ENCODE measurements at regions not wholly inside any gene's neighbourhood (a gene's known extent, or its start where the extent isn't known, plus 50 kb on each side); places are given as distances from the start of the nearest gene placed in this dataset.

DNA sequence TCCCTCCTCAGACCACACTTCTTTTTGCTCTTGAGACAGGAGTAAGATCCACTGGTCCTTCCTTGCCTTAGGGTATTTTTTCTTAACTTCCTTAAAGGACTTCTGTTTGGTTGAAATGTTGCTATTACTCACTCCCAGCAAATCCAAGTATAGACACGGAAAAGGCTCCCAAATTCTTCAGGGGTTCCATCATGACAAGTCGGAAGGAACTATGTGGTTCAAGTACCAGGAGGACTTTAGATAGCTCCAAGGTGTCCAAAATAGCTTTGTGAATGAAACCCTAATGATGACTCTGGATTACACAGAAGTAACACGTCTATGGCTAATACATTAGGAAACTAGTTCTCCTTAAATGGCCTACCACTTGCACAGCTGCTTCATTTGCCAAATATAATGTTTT lies 238.7 kb downstream of the KCTD12 start:
- Histone ChIP-seq H3K27me3 (no peaks in the 10 kb centered on the region), H3K9me3 (no peaks in the 10 kb centered on the region), H3K27ac (no peak overlapping the region), H3K4me3 (no peak overlapping the region), H3K4me1 (peaks cover 0 to 2% of the 10 kb centered on the region in 2 donors), H3K36me3 (no peaks in the 10 kb centered on the region)
- no peak for DNase-seq (ENCODE audit: low spot score in 2 of 2)
- TF ChIP-seq CTCF (IDR thresholded peaks at IDR 0.05) = no peak
- intact Hi-C loops (cut with DNase I) = no loop called here

GRCh38 chr13:76646946-76647345 lies 239.3 kb downstream of the KCTD12 start:
- Histone ChIP-seq H3K4me3 (no peak overlapping the region), H3K4me1 (peaks cover 0 to 2% of the 10 kb centered on the region in 2 donors), H3K36me3 (no peaks in the 10 kb centered on the region), H3K27me3 (no peaks in the 10 kb centered on the region), H3K27ac (no peak overlapping the region), H3K9me3 (no peaks in the 10 kb centered on the region)
- no peak for DNase-seq (ENCODE audit: low spot score in 2 of 2)
- no peak for TF ChIP-seq CTCF (IDR thresholded peaks at IDR 0.05)
- intact Hi-C loops (cut with DNase I) = no loop called here

DNA sequence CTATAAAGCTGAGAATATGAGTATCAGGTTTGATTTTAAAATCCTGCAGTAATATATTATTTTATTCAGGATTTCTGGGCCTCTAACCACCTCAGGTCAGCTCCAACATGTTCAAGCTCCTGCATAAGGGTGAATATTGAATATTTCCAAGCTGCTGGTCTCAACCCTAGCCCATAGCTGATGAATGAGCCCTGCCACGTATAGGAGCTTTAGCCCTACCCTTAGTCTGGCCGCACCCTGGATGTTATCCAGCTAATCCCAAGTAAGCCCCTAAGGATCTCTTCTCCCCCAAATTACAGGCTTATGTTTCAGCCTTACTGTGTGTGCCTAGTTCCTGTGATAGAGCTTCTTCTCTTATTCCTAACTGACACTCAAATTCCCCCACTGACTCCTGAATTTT lies 240.6 kb downstream of the KCTD12 start:
- intact Hi-C loops (cut with DNase I) = no loop called here
- H3K27me3 ChIP-seq = no peaks in the 10 kb centered on the region
- no peaks in the 10 kb centered on the region for H3K9me3 ChIP-seq
- TF ChIP-seq CTCF (IDR thresholded peaks at IDR 0.05) = no peak
- H3K4me3 ChIP-seq = no peak overlapping the region
- H3K4me1 ChIP-seq = peaks cover 0 to 2% of the 10 kb centered on the region in 2 donors
- H3K36me3 ChIP-seq = no peaks in the 10 kb centered on the region
- DNase-seq (ENCODE audit: low spot score in 2 of 2) = no peak
- no peak overlapping the region for H3K27ac ChIP-seq

GRCh38 chr13:76644906-76645305 lies 241.3 kb downstream of the KCTD12 start:
- no peak for DNase-seq (ENCODE audit: low spot score in 2 of 2)
- H3K9me3 ChIP-seq = no peaks in the 10 kb centered on the region
- peaks cover 0 to 2% of the 10 kb centered on the region in 2 donors for H3K4me1 ChIP-seq
- H3K27ac ChIP-seq = no peak overlapping the region
- no peak for TF ChIP-seq CTCF (IDR thresholded peaks at IDR 0.05)
- intact Hi-C loops (cut with DNase I) = no loop called here
- H3K27me3 ChIP-seq = no peaks in the 10 kb centered on the region
- H3K4me3 ChIP-seq = no peak overlapping the region
- no peaks in the 10 kb centered on the region for H3K36me3 ChIP-seq

GRCh38 chr13:76643596-76643995 lies 242.6 kb downstream of the KCTD12 start:
- H3K27ac ChIP-seq = no peak overlapping the region
- no peak overlapping the region for H3K4me3 ChIP-seq
- H3K36me3 ChIP-seq = no peaks in the 10 kb centered on the region
- no peaks in the 10 kb centered on the region for H3K27me3 ChIP-seq
- no peak for DNase-seq (ENCODE audit: low spot score in 2 of 2)
- H3K4me1 ChIP-seq = peaks cover 0 to 4% of the 10 kb centered on the region in 2 donors
- no peak for TF ChIP-seq CTCF (IDR thresholded peaks at IDR 0.05)
- H3K9me3 ChIP-seq = no peaks in the 10 kb centered on the region
- intact Hi-C loops (cut with DNase I) = no loop called here

DNA sequence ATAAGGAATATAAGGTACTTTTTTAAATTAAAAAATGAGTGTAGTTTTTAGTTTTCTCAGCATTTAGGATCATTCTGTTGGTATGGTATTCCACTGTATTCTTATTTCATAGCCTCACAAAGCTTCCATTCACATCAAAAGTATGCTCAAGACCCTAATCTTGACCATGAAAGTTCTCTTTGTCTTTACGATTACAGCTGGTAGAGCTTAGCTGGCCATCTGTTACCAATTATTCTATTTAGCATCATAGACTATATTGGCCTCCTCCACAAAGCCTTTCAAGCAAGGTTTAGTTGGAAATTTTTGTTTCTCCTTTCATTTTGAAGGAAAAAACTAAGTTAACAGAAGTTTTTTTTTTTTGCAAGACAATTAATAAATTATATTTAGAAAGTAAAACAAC lies 245.1 kb downstream of the KCTD12 start:
- no peak overlapping the region for H3K4me3 ChIP-seq
- no peak for TF ChIP-seq CTCF (IDR thresholded peaks at IDR 0.05)
- H3K27me3 ChIP-seq = no peaks in the 10 kb centered on the region
- no peak overlapping the region for H3K27ac ChIP-seq
- no peaks in the 10 kb centered on the region for H3K36me3 ChIP-seq
- intact Hi-C loops (cut with DNase I) = no loop called here
- no peaks in the 10 kb centered on the region for H3K9me3 ChIP-seq
- H3K4me1 ChIP-seq = peaks cover 0 to 10% of the 10 kb centered on the region in 2 donors
- no peak for DNase-seq (ENCODE audit: low spot score in 2 of 2)

All from ascending aorta (tissue), 2 donors.